ENCODE measurements at regions not wholly inside any gene's neighbourhood (a gene's known extent, or its start where the extent isn't known, plus 50 kb on each side); places are given as distances from the start of the nearest gene placed in this dataset.

DNA sequence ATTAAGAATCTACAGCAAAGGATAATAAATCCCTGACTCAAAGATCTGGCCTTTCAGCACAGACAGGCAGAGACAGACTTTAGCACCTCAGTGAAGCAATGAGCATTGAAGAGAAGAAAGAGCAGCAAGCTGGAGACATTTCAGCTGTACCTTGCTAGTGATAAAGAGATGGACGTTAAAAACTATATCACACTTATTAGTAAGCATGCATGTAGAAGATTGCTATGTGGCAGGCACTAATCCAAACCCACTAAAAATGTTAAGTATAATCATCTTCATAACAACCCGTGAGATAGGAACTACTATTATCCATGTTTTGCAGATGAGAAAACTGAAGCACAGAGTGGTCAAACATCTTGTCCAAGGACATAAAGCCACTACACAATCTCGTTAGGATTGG lies 1538.3 kb upstream of the FLRT2 start:
- DNase-seq, result no peak

DNA sequence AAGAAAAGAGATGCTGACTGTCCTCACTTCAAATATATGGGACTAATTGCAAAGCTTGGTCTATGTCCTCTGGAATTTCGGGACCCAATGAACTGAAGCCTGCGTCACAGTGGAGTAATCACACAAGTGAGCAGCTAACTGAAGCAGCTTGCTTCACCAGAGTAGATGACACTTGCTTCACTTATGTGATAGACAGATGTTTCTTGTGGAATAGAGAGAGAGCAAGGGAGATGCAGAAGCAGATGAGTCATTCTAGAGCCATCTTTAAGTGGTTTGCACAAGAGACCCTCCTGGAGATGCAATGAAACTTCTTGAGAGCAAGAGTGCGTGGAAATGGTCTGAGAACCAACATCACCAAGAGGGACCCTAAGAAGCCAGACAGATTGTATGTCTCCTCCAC lies 1537.1 kb upstream of the FLRT2 start:
- DNase-seq, result no peak

DNA sequence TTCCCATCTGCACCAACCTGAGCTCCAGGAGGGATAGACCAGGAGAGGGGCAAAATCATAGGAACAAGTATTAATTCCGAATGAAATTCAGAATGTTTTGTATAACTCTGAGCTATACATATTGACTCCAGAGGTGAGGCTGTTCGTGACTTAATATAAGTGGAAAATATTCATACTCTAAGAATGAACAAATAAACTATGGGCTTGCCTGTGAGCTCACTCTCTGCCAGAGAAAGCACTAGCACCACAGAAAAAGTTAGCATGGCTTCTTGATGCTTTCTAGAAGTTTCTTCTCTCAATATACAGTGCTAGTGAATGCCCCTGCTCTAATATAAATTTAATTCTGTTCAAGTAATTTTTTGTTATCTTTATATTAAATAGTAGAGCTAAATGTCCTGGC lies 1536.4 kb upstream of the FLRT2 start:
- DNase-seq, result no peak

GRCh38 chr14:83994020-83994419 lies 1535.9 kb upstream of the FLRT2 start:
- DNase-seq, result no peak

DNA sequence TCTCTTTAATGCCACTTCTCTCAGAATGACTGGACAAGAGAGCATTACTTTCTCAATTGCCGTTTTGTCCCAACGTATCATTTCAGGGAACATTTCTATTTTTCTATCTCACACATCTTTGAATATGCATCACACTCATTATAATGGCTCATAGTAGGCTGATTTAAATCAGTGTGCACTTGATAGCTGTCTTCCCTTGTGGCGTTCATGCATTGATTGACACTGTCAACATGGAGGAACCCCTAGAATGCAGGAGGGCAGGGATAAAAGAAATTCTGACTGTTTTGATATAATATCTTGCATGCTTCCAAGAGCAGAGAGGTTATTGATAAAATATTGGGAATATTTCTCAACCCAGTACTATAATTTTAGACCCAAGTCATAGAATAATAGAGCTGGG lies 1528.9 kb upstream of the FLRT2 start:
- no peak for DNase-seq

- no peak for DNase-seq
These were observed 1526.6 kb upstream of the FLRT2 start for GRCh38 chr14:84003346-84003745.

DNA sequence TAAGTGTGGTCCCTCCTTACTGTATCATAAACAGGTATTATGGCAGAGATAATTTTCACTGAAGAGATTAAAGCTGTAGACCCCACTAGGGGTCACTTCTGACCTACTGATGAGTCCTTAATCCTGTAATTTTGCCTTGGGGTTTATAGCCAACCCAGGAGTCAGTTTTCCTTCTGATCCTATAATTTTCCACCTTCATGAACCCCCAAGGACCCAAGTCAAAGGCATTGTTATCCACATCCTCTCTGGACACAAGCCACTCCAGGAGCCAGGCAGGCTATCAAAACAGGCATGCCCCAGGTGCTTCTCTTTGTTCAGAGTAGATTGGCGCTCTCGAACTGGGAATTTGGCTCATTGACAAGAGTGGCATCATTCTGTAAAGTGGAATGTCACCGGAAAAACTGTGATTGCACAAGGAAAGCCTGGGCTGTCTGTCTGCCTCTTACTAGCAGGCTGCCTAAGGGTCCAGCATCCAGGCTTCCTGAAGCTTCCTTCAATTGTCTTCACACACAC lies 1523.2 kb upstream of the FLRT2 start:
- no peak for DNase-seq

- DNase-seq, result no peak
These were observed 1516.5 kb upstream of the FLRT2 start for GRCh38 chr14:84013424-84013823.

DNA sequence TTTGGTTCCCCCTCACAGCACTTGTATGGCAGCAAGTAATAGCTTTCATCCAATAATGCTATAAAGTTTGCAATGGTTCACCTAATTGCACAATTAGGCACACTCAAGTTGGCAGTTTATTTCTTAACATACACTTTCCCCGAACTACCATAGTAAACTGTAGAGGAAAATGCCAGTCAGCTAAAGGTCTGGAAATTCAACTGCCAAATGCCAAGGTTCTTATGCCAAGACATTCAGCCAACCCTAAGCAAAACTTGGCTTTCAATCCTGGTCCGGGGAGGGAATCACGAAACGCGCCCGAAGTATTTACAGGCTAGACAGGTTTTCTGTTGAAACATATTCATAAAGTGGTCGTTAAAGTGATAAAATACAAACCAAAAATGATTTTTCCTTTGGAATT lies 1512.4 kb upstream of the FLRT2 start:
- DNase-seq, result no peak

- DNase-seq, result no peak
These were observed 1508.5 kb upstream of the FLRT2 start for GRCh38 chr14:84021433-84021832.

DNA sequence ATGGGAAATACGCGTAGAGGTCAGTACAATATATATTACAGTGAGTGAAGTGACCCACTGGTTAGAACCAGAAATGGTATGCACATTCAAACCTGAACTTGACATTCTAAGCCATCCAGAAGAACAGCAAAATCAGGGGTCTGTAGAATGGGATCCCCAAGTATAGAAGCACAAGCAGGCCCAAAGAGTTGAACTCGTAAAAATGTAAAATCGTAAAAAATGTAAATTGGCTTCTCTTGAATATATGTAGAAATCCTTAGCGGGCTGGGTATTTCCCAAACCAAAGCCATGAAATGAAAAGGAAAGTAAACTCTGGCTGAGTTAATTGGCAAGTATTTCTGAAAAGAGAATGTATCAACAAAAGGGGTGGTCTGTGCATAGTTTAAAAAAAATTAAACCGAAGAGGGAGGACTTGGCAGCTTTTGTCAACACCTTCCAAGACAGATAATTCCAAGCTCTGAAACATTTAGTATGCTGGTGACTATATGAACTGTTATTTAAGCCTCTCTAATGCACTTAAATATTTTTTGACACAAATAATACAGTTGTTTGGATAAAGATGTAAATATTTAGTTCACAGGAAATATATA lies 1505.6 kb upstream of the FLRT2 start:
- no peak for DNase-seq

DNA sequence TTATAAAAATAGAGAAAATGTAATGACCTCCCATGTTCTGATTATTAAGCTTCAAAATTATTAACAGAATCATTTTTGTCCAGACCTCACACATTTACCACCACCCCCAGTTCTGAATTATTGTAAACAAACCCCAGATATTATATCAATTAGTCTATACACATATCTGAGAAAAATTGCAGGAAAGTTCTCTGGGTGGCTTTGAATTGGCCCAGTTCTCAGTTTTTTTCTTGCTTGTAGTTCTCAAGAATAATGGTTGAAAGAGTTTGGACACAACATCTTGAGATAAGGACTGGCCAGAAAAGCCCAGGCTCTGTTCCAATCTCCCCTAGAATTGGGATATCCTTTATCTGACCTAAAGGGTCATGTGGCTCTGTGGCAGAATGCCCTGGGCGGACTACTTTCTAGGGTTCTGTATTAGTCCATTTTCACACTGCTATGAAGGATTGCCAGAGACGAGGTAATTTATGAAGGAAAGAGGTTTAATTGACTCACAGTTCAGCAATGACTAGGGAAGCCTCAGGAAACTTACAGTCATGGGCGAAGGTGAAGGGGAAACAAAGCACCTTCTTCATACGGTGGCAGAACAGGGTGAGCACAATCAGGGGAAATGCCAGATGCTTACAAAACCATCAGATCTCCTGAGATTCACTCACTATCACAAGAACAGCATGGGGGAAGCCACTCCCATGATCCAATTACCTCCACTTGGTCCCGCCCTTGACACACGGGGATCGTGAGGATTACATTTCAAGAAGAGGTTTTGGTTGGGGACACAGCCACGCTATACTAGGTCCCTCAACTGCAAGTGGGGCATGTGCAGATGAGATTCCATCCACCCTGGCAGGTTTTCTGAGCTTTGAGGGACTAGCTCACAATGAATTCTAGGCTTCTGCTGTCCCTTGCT lies 1504.6 kb upstream of the FLRT2 start:
- no peak for DNase-seq

GRCh38 chr14:84027351-84027750 lies 1502.6 kb upstream of the FLRT2 start:
- DNase-seq, result no peak

GRCh38 chr14:84028080-84028604 lies 1501.8 kb upstream of the FLRT2 start:
- no peak for DNase-seq

- DNase-seq, result no peak
These were observed 1500.7 kb upstream of the FLRT2 start for GRCh38 chr14:84029246-84029645.

DNA sequence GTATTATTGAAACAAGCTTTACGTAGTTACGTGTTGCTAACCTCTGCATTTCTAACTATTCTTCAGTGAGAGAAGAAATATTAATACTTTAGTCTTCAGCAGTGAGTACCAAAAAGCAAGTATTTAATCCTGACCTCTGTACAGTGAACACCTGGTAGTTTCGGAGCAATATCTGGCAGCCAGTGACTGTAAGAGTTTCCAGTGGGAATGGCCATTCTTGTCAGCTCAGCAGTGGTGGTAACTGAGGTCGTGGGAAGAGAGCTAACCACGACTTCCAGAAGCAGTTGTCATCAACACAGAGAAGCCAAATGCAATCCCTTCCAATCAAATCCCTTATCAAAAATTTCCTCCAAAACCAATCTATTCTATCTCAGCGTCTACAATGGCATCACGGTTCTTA lies 1500.2 kb upstream of the FLRT2 start:
- no peak for DNase-seq

GRCh38 chr14:84036840-84037239 lies 1493.1 kb upstream of the FLRT2 start:
- no peak for DNase-seq

GRCh38 chr14:84037593-84037992 lies 1492.4 kb upstream of the FLRT2 start:
- no peak for DNase-seq

GRCh38 chr14:84040101-84040500 lies 1489.8 kb upstream of the FLRT2 start:
- DNase-seq, result no peak

DNA sequence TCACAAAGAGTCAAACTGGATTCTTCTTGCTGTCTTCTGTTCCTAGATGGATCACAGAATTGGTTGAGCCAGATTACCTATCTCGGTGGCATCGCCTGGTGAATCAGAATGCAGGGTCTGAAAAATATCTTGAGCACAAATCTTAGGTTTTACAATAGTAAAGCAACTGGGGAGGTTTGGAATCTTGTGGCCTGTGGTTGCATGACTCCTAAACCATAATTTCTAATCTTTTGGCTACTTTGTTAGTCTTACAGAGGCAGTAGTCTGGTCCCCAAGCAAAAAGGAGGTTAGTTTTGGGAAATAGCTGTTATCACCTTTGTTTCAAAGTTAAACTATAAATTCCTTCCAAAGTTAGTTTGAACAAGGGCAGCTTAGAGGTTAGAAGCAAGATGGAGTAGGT lies 1488.5 kb upstream of the FLRT2 start:
- DNase-seq, result no peak

DNA sequence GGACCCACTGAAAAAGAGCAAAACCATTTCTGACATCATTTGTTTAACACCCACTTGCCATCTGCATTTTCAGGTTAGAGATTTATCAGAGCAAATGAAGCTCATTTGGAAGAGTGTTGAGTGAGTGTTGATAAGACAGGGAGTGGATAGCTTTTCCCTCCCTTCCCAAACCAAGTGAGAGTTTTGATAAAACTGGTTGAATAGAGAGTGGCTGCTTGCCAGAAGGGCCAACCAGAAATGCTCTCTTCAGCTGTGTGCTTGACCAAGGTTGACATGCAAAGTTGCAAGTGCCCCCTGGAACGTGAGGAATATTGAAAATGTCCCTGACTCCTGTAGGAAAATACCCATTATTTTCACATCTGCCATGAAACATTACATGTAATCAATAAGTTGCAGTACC lies 1487.0 kb upstream of the FLRT2 start:
- DNase-seq, result no peak

DNA sequence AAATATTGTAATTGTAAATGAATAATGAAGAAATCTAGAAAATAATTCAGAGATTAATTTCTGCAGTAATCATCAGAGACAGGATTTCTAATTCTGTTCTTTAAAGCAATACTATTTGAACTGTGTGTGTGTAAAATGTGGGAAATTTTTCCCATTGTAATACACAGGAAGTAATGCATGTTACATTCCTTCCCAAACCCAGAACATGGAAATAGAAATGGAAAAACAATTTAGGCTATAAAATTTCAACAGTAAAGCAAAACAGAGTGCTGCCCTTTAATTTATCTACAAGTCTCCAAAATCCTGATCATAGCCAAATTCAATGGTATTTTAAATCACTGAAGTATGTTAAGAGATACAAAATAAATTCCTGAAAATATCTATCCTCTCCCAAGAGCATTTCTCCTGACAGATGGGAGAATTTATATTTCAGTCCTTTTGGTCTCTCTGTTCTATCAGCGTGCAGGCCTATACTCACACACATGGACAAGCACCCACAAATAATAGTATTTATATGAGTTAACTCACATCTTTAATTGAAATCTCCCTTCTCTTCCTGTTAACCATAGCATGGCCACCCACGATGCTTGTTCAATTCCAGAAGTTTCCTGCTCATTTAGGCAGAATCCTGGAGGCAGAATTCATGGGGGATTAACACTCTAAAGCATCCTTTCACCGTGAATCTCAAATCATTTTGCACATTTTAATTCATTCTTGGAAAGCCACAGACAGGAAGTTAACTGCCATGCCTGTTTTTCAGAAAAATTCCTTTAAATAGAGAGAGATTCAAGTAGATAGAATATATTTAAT lies 1465.4 kb upstream of the FLRT2 start:
- no peak for DNase-seq

- DNase-seq, result no peak
These were observed 1464.1 kb upstream of the FLRT2 start for GRCh38 chr14:84065811-84066210.

Measured in NCI-H1048 (cell line).